ENCODE measurements at regions not wholly inside any gene's neighbourhood (a gene's known extent, or its start where the extent isn't known, plus 50 kb on each side); places are given as distances from the start of the nearest gene placed in this dataset.

DNA sequence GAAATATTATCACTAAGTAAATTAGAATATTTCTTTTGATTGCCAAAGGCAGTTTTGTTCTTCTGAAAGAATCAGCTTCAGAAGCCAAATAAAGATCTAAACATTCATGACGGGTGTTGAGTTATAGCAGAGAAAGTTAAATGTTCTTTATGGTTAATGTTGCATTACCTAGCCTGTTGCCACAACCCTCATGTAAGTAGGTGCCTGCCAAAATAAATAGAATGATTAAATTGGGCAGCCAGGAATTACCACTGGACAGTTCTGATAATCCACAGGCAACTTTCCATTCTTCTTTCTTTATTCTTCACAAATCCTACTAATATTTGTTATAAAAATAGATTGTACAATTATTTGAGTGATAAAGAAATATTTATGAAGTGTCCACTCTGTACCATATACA lies 217.9 kb upstream of the NRIP1 start:
- no peak overlapping the region for H2BK5ac ChIP-seq (ENCODE audit: insufficient read length, low read length)
- Mint-ChIP-seq H3K4me1 (no peaks in the 10 kb centered on the region), H3K36me3 (ENCODE audit: insufficient read depth in 1 of 3, low read depth in 3 of 3) (peaks cover 0 to 4% (median 0%) of the 10 kb centered on the region in 3 experiments; a peak in 1 of 7 replicates), H3K4me3 (no peak overlapping the region), H3K9me3 (peaks cover 0 to 3% of the 10 kb centered on the region in 2 experiments; a peak in 2 of 5 replicates), H3K27ac (no peak overlapping the region), H3K27me3 (ENCODE audit: low read depth) (no peaks in the 10 kb centered on the region)
- H3K23me2 ChIP-seq (ENCODE audit: insufficient read length, low read depth, low read length, poor library complexity, severe bottlenecking) = no peaks in the 10 kb centered on the region
- TF ChIP-seq, protein P1, sequence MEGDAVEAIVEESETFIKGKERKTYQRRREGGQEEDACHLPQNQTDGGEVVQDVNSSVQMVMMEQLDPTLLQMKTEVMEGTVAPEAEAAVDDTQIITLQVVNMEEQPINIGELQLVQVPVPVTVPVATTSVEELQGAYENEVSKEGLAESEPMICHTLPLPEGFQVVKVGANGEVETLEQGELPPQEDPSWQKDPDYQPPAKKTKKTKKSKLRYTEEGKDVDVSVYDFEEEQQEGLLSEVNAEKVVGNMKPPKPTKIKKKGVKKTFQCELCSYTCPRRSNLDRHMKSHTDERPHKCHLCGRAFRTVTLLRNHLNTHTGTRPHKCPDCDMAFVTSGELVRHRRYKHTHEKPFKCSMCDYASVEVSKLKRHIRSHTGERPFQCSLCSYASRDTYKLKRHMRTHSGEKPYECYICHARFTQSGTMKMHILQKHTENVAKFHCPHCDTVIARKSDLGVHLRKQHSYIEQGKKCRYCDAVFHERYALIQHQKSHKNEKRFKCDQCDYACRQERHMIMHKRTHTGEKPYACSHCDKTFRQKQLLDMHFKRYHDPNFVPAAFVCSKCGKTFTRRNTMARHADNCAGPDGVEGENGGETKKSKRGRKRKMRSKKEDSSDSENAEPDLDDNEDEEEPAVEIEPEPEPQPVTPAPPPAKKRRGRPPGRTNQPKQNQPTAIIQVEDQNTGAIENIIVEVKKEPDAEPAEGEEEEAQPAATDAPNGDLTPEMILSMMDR (conservative IDR thresholded peaks at IDR 0.05) = no peak
- no peak overlapping the region for H3K23ac ChIP-seq (ENCODE audit: insufficient read length, low read depth, low read length)
- H2BK15ac ChIP-seq (ENCODE audit: low read depth, low read length) = no peak overlapping the region
- no peak overlapping the region for H3K4me2 ChIP-seq (ENCODE audit: insufficient read depth, insufficient read length, low read length)
- H3K79me1 ChIP-seq (ENCODE audit: insufficient read depth, low read depth, low read length, poor library complexity, severe bottlenecking) = no peaks in the 10 kb centered on the region
- no peaks in the 10 kb centered on the region for H3K4me1 ChIP-seq (ENCODE audit: insufficient read depth, low read length)
- no peaks in the 10 kb centered on the region for H4K20me1 ChIP-seq (ENCODE audit: control insufficient read depth, insufficient read depth, insufficient read length)
- no peak overlapping the region for H3K56ac ChIP-seq (ENCODE audit: insufficient read length, low read depth, low read length)
- H4K5ac ChIP-seq (ENCODE audit: insufficient read length, low read depth, low read length) = no peak overlapping the region
- H3K27me3 ChIP-seq (ENCODE audit: insufficient read depth, low read length) = no peaks in the 10 kb centered on the region
- no peak overlapping the region for H3K14ac ChIP-seq (ENCODE audit: insufficient read depth, low read length)
- H2AK5ac ChIP-seq (ENCODE audit: insufficient read length, low read length) = no peak overlapping the region
- H3K27ac ChIP-seq (ENCODE audit: insufficient read length, low read depth, low read length) = no peak overlapping the region
- H3K4ac ChIP-seq (ENCODE audit: low read depth, low read length) = no peak overlapping the region
- H3K9ac ChIP-seq (ENCODE audit: extremely low read depth, insufficient read length, low read length) = no peak overlapping the region
- H4K8ac ChIP-seq (replicated peaks; ENCODE audit: insufficient read length, low read depth, low read length) = no peak overlapping the region
- WGBS (ENCODE audit: extremely low coverage, insufficient read length, low lambda C conversion rate) = no CpG with 5 or more reads among the region's 1 CpG
- no peaks in the 10 kb centered on the region for H3K9me3 ChIP-seq (ENCODE audit: control insufficient read depth, low read depth, low read length)
- H3K18ac ChIP-seq (ENCODE audit: insufficient read length, low read depth, low read length) = no peak overlapping the region
- DNase-seq = no peak
- no peak overlapping the region for H2BK120ac ChIP-seq (ENCODE audit: low read depth, low read length, poor library complexity, severe bottlenecking)
- no peak overlapping the region for H4K91ac ChIP-seq (ENCODE audit: insufficient read length, low read depth, low read length)
- H2BK12ac ChIP-seq (ENCODE audit: insufficient read length, low read depth, low read length) = no peak overlapping the region
- H3T11ph ChIP-seq (ENCODE audit: low read length) = no peak overlapping the region
- H2BK20ac ChIP-seq (ENCODE audit: low read depth, low read length, poor library complexity, severe bottlenecking) = no peak overlapping the region
- H2AFZ ChIP-seq (ENCODE audit: low read length) = no peak overlapping the region
- no peaks in the 10 kb centered on the region for H3K79me2 ChIP-seq (ENCODE audit: insufficient read depth, low read length)
